ENCODE measurements at regions not wholly inside any gene's neighbourhood (a gene's known extent, or its start where the extent isn't known, plus 50 kb on each side); places are given as distances from the start of the nearest gene placed in this dataset.
"Not testable (repeated sequence)": the region's sequence is repeated elsewhere in the genome, so short reads cannot be mapped to it uniquely, and the experiment has no call there.

DNA sequence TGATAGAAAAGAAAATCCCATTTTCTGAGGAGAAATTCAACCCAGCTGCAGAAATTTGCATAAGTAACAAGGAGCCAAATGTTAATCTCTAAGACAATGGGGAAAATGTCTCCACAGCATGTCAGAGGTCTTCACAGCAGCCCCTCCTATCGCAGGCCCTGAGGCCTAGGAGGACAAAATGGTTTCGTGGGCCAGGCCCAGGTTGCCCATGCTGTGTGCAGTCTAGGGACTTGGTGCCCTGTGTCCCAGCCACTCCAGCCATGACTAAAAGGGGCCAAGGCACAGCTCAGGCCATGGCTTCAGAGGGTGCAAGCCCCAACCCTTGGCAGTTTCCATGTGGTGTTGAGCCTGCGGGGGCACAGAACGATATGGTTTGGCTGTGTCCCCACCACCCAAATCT is 369.0 kb downstream of the ZIC3 start:
- ATAC-seq; H3K4me3 Mint-ChIP-seq; H3K27me3 Mint-ChIP-seq (ENCODE audit: low read depth); CTCF ChIA-PET; H3K27ac Mint-ChIP-seq; DNase-seq (ENCODE audit: low spot score); POLR2A ChIA-PET: not testable (repeated sequence)
- H3K9me3 Mint-ChIP-seq = peaks cover 41% of the 10 kb centered on the region
- peaks cover 29% of the 10 kb centered on the region for H3K36me3 Mint-ChIP-seq
- H3K4me1 Mint-ChIP-seq = peaks cover 17% of the 10 kb centered on the region

DNA sequence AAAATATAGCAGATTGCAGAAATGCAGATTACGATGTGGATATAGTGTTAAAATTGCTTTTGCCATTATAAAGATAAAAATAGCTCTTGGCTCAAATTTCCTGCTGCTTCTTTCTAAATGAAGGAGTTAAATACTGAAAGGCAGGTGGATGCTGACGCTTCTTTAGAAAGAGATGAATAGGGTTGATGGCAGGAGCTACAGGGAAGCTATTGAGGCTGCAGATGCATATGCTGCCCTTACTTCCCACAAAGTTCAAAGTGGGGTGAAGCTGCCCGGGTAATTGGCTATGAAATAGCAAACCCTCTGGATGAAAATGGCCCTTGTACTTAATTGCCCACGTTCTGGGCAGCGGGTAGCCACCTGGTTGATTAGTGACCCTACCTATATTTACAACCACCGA is 379.5 kb downstream of the ZIC3 start:
- POLR2A ChIA-PET = no interaction called here
- Mint-ChIP-seq H3K27ac (no peak overlapping the region), H3K27me3 (ENCODE audit: low read depth) (peaks cover 13% of the 10 kb centered on the region), H3K9me3 (peaks cover 16% of the 10 kb centered on the region), H3K4me3 (no peak overlapping the region), H3K36me3 (peaks cover 12% of the 10 kb centered on the region), H3K4me1 (peaks cover 17% of the 10 kb centered on the region)
- DNase-seq (ENCODE audit: low spot score) = no peak
- ATAC-seq = peak; percentile 83
- TF ChIP-seq NR3C1 (CRISPR knock-in tag; conservative IDR thresholded peaks at IDR 0.05; ENCODE audit: low read depth) (no peak), MYBL2 (CRISPR knock-in tag; IDR thresholded peaks at IDR 0.05) (no peak), GRHL2 (CRISPR knock-in tag; IDR thresholded peaks at IDR 0.05; ENCODE audit: insufficient replicate concordance, severe bottlenecking) (no peak), E2F1 (CRISPR knock-in tag; IDR thresholded peaks at IDR 0.05) (no peak), CREB1 (CRISPR knock-in tag; IDR thresholded peaks at IDR 0.05) (no peak), AFF4 (CRISPR knock-in tag; IDR thresholded peaks at IDR 0.05; ENCODE audit: borderline replicate concordance) (no peak)
- TF ChIP-seq, protein P1, sequence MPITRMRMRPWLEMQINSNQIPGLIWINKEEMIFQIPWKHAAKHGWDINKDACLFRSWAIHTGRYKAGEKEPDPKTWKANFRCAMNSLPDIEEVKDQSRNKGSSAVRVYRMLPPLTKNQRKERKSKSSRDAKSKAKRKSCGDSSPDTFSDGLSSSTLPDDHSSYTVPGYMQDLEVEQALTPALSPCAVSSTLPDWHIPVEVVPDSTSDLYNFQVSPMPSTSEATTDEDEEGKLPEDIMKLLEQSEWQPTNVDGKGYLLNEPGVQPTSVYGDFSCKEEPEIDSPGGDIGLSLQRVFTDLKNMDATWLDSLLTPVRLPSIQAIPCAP (CRISPR knock-in tag; IDR thresholded peaks at IDR 0.05) = no peak
- TF ChIP-seq, protein P2, sequence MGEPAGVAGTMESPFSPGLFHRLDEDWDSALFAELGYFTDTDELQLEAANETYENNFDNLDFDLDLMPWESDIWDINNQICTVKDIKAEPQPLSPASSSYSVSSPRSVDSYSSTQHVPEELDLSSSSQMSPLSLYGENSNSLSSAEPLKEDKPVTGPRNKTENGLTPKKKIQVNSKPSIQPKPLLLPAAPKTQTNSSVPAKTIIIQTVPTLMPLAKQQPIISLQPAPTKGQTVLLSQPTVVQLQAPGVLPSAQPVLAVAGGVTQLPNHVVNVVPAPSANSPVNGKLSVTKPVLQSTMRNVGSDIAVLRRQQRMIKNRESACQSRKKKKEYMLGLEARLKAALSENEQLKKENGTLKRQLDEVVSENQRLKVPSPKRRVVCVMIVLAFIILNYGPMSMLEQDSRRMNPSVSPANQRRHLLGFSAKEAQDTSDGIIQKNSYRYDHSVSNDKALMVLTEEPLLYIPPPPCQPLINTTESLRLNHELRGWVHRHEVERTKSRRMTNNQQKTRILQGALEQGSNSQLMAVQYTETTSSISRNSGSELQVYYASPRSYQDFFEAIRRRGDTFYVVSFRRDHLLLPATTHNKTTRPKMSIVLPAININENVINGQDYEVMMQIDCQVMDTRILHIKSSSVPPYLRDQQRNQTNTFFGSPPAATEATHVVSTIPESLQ (CRISPR knock-in tag; IDR thresholded peaks at IDR 0.05) = no peak
- CTCF ChIA-PET = interaction anchor here (1.1 kb wide), 1 partner anchor 20 kb away, joined by 4 read pairs; no protein-coding TSS in a partner anchor

DNA sequence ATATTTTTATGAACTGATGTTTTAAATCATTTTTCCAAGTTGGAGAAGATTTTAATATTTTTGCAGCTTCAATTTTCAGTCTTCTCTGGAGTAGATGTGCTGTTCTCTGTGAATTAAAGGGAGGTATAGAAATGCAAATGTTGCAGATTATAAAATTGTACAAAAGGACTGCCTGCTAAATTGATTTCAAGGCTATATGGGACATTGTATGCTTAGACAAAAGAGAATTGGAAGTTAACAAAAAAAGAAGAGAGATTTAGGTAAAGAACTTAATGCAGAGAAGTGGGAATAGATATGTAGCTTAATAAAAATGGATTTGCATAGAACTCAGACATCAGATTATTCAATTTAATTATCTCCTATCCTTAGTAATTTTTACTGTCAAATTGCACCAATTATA is 403.3 kb downstream of the ZIC3 start:
- no peak for DNase-seq (ENCODE audit: low spot score)
- Mint-ChIP-seq H3K27me3 (ENCODE audit: low read depth) (peaks cover 4% of the 10 kb centered on the region; the same call in 1 of the 2 replicates), H3K4me3 (no peak overlapping the region), H3K27ac (no peak overlapping the region), H3K4me1 (no peaks in the 10 kb centered on the region), H3K9me3 (peaks cover 6% of the 10 kb centered on the region; the same call in 1 of the 2 replicates), H3K36me3 (no peaks in the 10 kb centered on the region)
- CTCF ChIA-PET = no interaction called here
- ATAC-seq = no peak
- POLR2A ChIA-PET = no interaction called here
- TF ChIP-seq MXD4 (CRISPR knock-in tag; IDR thresholded peaks at IDR 0.05; ENCODE audit: borderline replicate concordance) = no peak
- no peak for TF ChIP-seq E2F1 (CRISPR knock-in tag; IDR thresholded peaks at IDR 0.05)
- TF ChIP-seq OVOL2 (CRISPR knock-in tag; IDR thresholded peaks at IDR 0.05; ENCODE audit: borderline replicate concordance) = no peak
- TF ChIP-seq, protein P3, sequence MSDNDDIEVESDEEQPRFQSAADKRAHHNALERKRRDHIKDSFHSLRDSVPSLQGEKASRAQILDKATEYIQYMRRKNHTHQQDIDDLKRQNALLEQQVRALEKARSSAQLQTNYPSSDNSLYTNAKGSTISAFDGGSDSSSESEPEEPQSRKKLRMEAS (CRISPR knock-in tag; IDR thresholded peaks at IDR 0.05) = no peak
- TF ChIP-seq USF2 (CRISPR knock-in tag; IDR thresholded peaks at IDR 0.05) = no peak
- no peak for TF ChIP-seq ZBTB43 (CRISPR knock-in tag; IDR thresholded peaks at IDR 0.05)
- no peak for TF ChIP-seq SP1 (CRISPR knock-in tag; conservative IDR thresholded peaks at IDR 0.05)
- TF ChIP-seq, protein P4, sequence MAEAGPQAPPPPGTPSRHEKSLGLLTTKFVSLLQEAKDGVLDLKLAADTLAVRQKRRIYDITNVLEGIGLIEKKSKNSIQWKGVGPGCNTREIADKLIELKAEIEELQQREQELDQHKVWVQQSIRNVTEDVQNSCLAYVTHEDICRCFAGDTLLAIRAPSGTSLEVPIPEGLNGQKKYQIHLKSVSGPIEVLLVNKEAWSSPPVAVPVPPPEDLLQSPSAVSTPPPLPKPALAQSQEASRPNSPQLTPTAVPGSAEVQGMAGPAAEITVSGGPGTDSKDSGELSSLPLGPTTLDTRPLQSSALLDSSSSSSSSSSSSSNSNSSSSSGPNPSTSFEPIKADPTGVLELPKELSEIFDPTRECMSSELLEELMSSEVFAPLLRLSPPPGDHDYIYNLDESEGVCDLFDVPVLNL (CRISPR knock-in tag; IDR thresholded peaks at IDR 0.05; ENCODE audit: borderline replicate concordance, low read depth) = no peak
- TF ChIP-seq, protein P5, sequence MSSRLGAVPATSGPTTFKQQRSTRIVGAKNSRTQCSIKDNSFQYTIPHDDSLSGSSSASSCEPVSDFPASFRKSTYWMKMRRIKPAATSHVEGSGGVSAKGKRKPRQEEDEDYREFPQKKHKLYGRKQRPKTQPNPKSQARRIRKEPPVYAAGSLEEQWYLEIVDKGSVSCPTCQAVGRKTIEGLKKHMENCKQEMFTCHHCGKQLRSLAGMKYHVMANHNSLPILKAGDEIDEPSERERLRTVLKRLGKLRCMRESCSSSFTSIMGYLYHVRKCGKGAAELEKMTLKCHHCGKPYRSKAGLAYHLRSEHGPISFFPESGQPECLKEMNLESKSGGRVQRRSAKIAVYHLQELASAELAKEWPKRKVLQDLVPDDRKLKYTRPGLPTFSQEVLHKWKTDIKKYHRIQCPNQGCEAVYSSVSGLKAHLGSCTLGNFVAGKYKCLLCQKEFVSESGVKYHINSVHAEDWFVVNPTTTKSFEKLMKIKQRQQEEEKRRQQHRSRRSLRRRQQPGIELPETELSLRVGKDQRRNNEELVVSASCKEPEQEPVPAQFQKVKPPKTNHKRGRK (CRISPR knock-in tag; IDR thresholded peaks at IDR 0.05; ENCODE audit: borderline replicate concordance) = no peak
